RPMI7951 (cell line): ENCODE measurements at regions not wholly inside any gene's neighbourhood (a gene's known extent, or its start where the extent isn't known, plus 50 kb on each side); places are given as distances from the start of the nearest gene placed in this dataset.

Experiments used
- DNase-seq: peaks from one replicate; pipeline ENCODE4 v3.0.0-alpha.2; 2012; ENCODE audit warnings: low read depth

DNA sequence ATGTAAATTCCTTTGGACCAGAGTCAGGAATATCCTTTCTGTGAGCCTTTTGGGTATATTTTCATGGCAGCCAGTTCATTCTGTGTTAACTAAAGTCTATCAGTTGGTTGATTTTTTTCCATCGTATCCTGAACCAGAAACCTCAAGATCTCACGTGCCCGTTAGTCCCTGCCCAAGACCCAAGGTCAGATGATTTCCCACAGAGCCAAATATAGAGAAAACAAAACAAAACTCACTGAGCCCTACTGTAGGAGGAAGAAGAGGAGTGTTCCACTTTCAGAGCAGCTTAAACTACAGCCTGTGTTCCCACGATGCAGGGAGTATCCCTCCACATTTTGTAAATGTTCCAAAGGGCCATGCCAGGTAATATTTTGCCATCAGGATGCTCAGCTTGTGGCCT, 96.0 kb upstream of the ADO start:
- DNase-seq: no peak

DNA sequence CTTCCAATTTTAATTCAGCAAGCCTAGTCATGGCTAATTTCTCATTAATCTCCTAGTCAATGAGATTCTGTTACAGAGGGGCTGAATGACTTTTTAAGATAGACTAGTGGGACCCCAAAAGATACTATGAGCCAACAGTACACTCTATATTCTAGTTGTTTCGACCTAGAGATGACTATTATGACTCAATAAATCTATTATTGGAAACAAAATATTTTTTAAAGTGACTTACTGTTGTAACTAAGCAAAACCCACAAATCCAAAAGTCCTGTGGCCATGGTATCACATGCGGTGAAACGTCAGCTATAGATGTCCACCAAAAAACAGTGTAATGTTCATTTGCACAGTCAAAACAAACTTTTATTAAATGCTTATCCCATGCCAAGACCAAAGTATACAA, 95.3 kb upstream of the ADO start:
- DNase-seq: no peak

- DNase-seq: no peak
Observed at GRCh38 chr10:62710182-62710581, 94.3 kb upstream of the ADO start.

GRCh38 chr10:62715383-62715782, 89.1 kb upstream of the ADO start:
- no peak for DNase-seq

GRCh38 chr10:62718585-62718984, 85.9 kb upstream of the ADO start:
- no peak for DNase-seq

DNA sequence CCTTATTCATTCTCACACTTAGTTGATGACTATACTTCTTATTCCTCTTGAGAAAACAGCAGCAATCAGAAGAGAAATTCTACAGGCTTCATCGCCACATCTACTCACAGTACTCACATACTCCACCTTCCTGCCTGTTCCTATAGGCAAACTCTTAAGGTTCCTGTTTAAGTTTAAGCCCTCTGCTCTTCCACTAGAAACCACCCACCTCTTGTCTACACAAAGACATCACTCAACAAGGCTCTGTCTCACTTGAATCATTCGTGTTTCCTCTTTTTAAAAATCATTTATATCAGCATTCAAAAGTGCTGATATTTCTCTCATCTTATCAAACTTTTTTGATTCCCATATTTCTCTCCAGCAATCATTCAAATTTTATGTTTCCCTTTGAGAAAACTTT, 85.5 kb upstream of the ADO start:
- no peak for DNase-seq

DNA sequence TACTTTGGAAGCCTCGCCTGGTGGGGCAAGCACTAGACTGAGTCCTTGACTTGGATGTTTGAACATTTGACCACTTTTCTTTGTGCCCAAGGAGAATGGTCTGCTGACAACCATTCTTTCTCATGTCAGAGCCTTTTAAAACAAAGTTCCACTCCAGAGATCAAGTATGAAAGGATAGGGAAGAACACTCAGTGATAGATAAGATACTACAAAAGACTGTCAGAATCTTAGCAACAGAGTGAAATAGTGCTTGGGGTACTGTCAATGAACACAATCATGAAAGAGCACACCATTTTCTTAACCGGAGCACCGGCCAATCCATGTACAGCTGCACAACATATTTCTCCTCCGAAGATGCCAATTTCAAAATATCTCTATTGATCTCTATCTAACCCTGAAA, 82.8 kb upstream of the ADO start:
- DNase-seq: no peak

GRCh38 chr10:62723375-62723774, 81.1 kb upstream of the ADO start:
- no peak for DNase-seq

DNA sequence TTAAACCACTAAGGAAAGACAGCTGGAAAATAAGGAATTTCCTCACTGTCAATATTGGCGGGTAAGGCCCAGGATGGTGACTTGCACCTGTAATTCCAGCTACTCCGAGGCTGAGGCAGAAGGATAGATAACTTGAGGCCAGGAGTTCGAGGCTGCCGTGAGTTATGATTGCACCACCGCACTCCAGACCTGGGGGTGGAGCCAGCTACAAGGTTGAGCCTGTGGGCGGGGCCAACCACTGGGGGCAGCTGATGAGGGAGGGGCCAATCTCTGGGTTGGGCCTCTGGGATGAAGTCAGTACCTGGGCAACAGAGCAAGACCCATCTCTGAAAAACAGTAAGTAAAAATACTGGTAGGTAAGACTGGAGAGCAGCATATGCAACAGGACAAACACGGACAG, 80.1 kb upstream of the ADO start:
- DNase-seq: no peak

- DNase-seq: no peak
Observed at GRCh38 chr10:62726142-62726541, 78.4 kb upstream of the ADO start.

GRCh38 chr10:62726638-62727037, 77.9 kb upstream of the ADO start:
- no peak for DNase-seq

DNA sequence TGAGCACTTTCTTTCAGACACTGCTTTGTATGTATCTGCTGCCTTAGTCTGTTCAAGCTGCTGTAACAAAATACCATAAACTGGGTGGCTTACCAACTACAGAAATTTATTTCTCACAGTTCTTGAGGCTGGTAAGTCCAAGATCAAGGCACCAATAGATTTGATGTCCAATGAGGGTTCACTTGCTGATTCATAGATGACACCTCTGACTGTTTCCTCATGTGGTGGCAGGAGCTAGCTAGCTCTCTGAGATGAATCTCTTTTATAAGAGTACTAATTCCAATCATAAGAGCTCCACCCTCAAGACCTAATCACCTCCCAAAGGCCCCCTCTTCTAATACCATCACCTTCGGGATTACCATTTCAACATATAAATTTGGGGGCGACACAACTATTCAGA, 76.6 kb upstream of the ADO start:
- DNase-seq: no peak

GRCh38 chr10:62728479-62728878, 76.0 kb upstream of the ADO start:
- peak; percentile 71 for DNase-seq

DNA sequence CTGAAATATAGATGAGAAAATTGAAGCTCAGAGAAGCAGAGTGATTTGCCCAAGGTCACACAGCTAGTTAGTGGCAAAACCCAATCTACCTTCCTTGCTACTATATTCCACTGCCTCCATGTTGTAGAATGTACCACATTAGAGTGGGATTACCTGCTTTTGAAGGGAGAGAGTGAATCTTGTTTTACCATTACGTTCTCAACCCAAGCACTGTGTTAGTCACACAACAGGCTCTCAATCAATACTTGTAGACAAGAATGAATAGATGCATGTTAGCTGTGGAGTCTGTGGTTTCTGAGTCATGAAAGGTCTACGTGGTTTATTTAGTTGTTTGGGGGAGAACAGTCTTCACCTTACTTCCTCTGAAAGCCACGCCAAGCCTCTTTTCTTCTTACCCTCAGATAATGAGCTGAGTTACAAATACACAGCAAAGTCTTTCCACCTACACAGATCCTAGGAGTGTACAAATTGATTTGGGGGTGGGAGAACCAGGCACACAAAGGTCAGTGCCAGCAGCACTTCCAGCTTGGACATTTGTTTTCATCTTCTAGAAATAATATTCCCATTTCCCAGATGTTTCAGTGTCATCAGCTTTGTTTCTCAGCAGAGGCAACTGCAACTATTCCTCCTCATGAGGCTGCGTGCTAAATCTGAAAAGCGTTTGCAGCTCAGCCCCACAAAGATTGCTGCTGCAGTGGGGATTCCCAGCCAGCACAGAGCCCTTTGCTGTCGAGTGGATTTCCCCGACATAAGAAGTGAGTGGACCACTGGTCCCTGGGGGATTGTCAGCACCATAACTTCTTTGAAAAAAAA, 71.5 kb upstream of the ADO start:
- peak; percentile 90 for DNase-seq

GRCh38 chr10:62733654-62734293, 70.7 kb upstream of the ADO start:
- DNase-seq: peak; percentile 36

DNA sequence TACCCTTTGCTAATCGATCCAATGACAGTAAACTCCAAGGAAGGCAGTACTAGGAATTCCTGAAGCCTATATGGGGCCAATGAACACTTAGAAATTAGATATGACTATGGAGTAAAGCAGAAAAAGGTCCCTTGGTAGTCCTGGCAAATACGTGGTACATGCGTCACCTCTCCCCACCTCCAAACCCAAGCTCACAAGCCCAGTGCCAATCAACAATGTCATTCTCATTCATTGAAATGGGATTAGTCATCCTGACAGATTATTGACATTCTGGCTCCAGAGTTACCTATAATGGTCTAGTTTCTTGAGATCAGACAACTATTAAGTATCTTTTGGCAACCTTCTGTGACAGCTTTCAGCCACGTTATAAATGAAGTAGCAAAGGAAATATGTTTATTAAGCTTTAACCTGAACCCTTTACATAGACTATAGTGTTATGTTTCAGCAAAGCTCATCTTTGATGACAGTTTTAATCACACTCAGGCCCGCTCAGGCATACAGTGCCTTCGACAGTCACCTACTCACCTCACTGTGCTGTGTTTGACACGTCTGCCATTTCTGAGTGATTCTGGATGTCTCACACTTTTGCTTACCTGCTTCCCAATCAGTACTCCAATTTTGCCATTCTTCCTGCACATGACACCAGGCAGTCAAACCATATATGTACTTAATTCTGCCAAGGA, 69.6 kb upstream of the ADO start:
- no peak for DNase-seq

GRCh38 chr10:62735464-62736167, 68.9 kb upstream of the ADO start:
- DNase-seq: peak; percentile 84

GRCh38 chr10:62736168-62736546, 68.4 kb upstream of the ADO start:
- DNase-seq: peak; percentile 26

DNA sequence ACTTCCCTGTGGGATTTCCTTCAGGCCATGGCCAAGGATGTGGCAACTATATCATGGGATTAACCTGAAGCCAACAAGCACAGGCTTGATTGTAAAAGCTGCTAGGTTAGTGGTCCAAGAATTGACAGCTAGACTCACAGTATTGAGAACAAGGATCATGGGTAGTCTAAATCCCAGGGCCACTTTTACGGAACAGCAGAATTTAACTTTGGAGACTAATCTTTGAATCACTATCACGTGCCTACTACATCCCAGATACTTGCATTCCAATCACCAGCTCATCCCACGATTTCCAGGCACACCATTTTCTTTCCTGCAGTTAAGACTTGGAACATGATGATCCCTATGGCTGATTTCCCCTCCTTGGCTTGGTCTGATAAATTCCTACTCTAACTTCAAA, 65.6 kb upstream of the ADO start:
- DNase-seq: peak; percentile 80

DNA sequence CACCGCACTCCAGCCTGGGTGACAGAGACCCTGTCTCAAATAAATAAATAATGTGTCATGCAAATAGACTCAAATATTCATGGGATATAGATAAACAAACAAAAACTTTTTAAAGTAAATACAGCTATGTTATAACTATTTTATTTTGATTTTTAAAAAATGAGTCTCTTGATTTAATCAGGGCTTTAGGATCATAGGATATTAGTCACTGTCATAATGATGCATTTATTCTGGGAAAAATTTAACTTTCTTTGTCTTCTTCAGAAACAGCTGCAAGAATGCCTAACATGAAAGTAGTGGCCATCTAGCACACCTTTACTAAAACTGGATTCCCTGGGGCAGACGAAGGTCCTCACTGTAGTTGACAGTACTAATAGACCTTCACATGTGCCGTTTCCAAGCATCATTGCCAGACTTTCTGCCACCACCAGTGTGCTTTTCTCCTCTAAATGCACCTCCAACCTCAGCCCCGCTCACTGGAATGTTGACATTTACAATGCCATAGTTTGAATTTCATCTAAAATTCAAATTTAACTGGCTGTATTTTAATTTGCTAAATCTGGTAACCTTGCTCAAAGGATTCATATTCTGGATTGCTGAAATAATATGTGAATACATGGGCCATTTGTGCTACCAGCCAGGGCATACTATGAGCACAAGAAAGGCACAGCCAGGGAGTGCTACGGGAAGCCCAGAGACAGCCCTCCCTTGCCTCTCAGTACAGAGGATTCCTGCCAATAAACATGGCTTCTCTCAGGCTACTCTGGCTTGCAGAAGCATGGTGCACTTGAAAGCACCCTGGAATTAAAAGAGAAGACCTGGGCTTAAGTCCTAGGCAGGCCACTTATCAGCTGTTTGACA, 63.4 kb upstream of the ADO start:
- no peak for DNase-seq

DNA sequence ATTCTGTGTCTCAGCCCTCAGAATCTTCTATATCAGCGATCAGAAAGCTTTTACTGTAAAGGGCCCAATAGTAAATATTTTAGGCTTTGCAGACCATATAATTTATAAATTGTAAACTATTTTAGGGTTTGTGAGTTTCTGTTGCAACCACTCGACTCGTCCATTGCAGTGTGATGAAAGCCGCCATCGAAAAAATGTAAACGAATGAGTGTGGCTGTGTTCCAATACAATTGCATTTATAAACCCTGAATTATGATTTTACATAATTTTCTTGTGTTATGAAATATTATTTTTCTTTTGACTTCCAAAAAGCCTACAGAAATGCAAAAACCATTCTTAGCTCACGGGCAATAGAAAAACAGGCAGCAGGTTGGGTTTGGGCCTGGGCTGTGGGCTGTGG, 62.5 kb upstream of the ADO start:
- no peak for DNase-seq
